HL-60 (cell line): ENCODE measurements at regions not wholly inside any gene's neighbourhood (a gene's known extent, or its start where the extent isn't known, plus 50 kb on each side); places are given as distances from the start of the nearest gene placed in this dataset.

Experiments used
- CTCF ChIP-seq: IDR thresholded peaks from one replicate; pipeline ENCODE4 v1.5.1; 2011; ENCODE audit warnings: low read length, control low read depth, inconsistent platforms; ENCODE audit not compliant: insufficient read depth
- GABPA ChIP-seq: IDR thresholded peaks from 2 replicates; pipeline ENCODE4 v1.6.1; 2012; ENCODE audit warnings: low read depth
- POLR2AphosphoS5 ChIP-seq: IDR thresholded peaks from 2 replicates; pipeline ENCODE4 v1.6.1; 2012; ENCODE audit warnings: low read depth
- REST ChIP-seq: IDR thresholded peaks from 2 replicates; pipeline ENCODE4 v1.6.1; 2012; ENCODE audit warnings: low read depth; ENCODE audit not compliant: insufficient replicate concordance
- SPI1 ChIP-seq: IDR thresholded peaks from 2 replicates; pipeline ENCODE4 v1.6.1; 2012; ENCODE audit warnings: low read depth, mild to moderate bottlenecking, borderline replicate concordance

- no peak for TF ChIP-seq CTCF
- no peak for TF ChIP-seq GABPA
- TF ChIP-seq REST = no peak
- TF ChIP-seq POLR2AphosphoS5 = no peak
- TF ChIP-seq SPI1 = no peak
Measured at GRCh38 chr12:87925021-87925420, 104.2 kb downstream of the C12orf50 start.
